ENCODE measurements at regions not wholly inside any gene's neighbourhood (a gene's known extent, or its start where the extent isn't known, plus 50 kb on each side); places are given as distances from the start of the nearest gene placed in this dataset.

DNA sequence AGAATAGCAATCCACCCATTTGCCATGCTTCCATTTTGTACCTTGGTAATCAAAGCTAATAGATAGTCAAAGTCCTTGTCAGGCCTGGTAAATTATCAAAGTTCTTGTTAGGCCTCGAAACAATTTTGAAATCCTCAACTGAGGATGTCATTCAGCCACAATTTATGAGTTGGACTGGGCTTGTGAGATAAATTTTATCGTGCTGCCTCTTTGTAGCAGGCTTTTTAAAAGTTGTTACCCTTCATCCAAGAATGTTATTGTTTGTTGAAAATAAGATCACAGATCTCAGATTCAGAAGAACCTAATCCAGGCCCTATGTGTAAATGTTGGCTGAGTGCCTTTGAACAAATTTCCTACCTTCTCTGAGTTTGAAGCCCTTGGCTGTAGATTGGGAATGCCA is 143.3 kb upstream of the PROK2 start:
- TF ChIP-seq CTCF (IDR thresholded peaks at IDR 0.05) (no peak), EZH2phosphoT487 (IDR thresholded peaks at IDR 0.05) (no peak), EZH2 (IDR thresholded peaks at IDR 0.05) (no peak)
